ENCODE measurements at regions not wholly inside any gene's neighbourhood (a gene's known extent, or its start where the extent isn't known, plus 50 kb on each side); places are given as distances from the start of the nearest gene placed in this dataset.

- TF ChIP-seq CTCF (conservative IDR thresholded peaks at IDR 0.05; ENCODE audit: low read depth, low read length) (no peak), BHLHE40 (IDR thresholded peaks at IDR 0.05; ENCODE audit: low read depth, low read length) (no peak), FOS (IDR thresholded peaks at IDR 0.05; ENCODE audit: low read depth, low read length) (no peak)
These were observed 964.7 kb downstream of the PCDH19 start for GRCh38 chrX:99445336-99445735.

All from IMR-90 (cell line).